Fibroblast of lung (primary cell): ENCODE measurements at regions not wholly inside any gene's neighbourhood (a gene's known extent, or its start where the extent isn't known, plus 50 kb on each side); places are given as distances from the start of the nearest gene placed in this dataset.

Source experiments
- DNase-seq, 2 donors: peaks; one replicate each; pipeline versions ENCODE4 v3.0.0 to v3.0.0-alpha.2; 2010; ENCODE audit warnings: low read depth in 2 of 2
- H2AFZ ChIP-seq: 2 replicates; pipeline ENCODE4 v1.5.1; 2012; ENCODE audit warnings: low read length, control low read depth, inconsistent platforms
- H3K27ac ChIP-seq: 2 replicates; pipeline ENCODE4 v1.5.1; 2011; ENCODE audit warnings: low read length, control low read depth; ENCODE audit not compliant: insufficient read depth
- H3K27me3 ChIP-seq: 2 replicates; pipeline ENCODE4 v1.5.1; 2011; ENCODE audit warnings: mild to moderate bottlenecking, low read length; ENCODE audit not compliant: control insufficient read depth, insufficient read depth
- H3K36me3 ChIP-seq: 2 replicates; pipeline ENCODE4 v1.5.1; 2011; ENCODE audit warnings: low read length; ENCODE audit not compliant: control insufficient read depth, insufficient read depth
- H3K4me1 ChIP-seq: 2 replicates; pipeline ENCODE4 v1.5.1; 2011; ENCODE audit warnings: low read length; ENCODE audit not compliant: control insufficient read depth, insufficient read depth; ENCODE audit errors: extremely low read depth
- H3K4me2 ChIP-seq: 2 replicates; pipeline ENCODE4 v1.5.1; 2011; ENCODE audit warnings: low read length, control low read depth; ENCODE audit not compliant: insufficient read depth; ENCODE audit errors: extremely low read depth
- H3K4me3 ChIP-seq, 4 experiments: fragments of 200-600 bp in 1 of 4; sonication (generic) in 1 of 4; replicated peaks in 1 of 4; 2 replicates each; pipeline ENCODE4 v1.5.1; 2011 to 2016; ENCODE audit warnings: low read length in 4 of 4, low read depth in 3 of 4, mild to moderate bottlenecking in 3 of 4, control low read depth in 2 of 4, inconsistent platforms in 1 of 4, mixed read lengths in 1 of 4; ENCODE audit not compliant: insufficient read depth in 1 of 4; ENCODE audit errors: control extremely low read depth in 1 of 4
- H3K79me2 ChIP-seq: 2 replicates; pipeline ENCODE4 v1.5.1; 2012; ENCODE audit warnings: mild to moderate bottlenecking, low read length, inconsistent platforms; ENCODE audit not compliant: control insufficient read depth, insufficient read depth
- H3K9ac ChIP-seq: 2 replicates; pipeline ENCODE4 v1.5.1; 2011; ENCODE audit warnings: mild to moderate bottlenecking, low read length, control low read depth; ENCODE audit not compliant: insufficient read depth
- H3K9me3 ChIP-seq: 2 replicates; pipeline ENCODE4 v1.5.1; 2012; ENCODE audit warnings: low read depth, low read length; ENCODE audit not compliant: control insufficient read depth, insufficient read depth
- H4K20me1 ChIP-seq: 2 replicates; pipeline ENCODE4 v1.5.1; 2011; ENCODE audit warnings: low read length; ENCODE audit not compliant: control insufficient read depth, insufficient read depth; ENCODE audit errors: extremely low read depth
- CTCF ChIP-seq, 2 donors: IDR thresholded peaks in 1 of 2; conservative IDR thresholded peaks in 1 of 2; 1 replicate in 1 of 2; 2 replicates in 1 of 2; pipeline ENCODE4 v1.5.1; 2011 to 2012; ENCODE audit warnings: low read length in 2 of 2, control low read depth in 1 of 2, inconsistent platforms in 1 of 2, low read depth in 1 of 2, mild to moderate bottlenecking in 1 of 2
- EZH2 ChIP-seq: IDR thresholded peaks from 2 replicates; pipeline ENCODE4 v1.5.1; 2012; ENCODE audit warnings: low read length, control low read depth, mild to moderate bottlenecking; ENCODE audit errors: missing control alignments

DNA sequence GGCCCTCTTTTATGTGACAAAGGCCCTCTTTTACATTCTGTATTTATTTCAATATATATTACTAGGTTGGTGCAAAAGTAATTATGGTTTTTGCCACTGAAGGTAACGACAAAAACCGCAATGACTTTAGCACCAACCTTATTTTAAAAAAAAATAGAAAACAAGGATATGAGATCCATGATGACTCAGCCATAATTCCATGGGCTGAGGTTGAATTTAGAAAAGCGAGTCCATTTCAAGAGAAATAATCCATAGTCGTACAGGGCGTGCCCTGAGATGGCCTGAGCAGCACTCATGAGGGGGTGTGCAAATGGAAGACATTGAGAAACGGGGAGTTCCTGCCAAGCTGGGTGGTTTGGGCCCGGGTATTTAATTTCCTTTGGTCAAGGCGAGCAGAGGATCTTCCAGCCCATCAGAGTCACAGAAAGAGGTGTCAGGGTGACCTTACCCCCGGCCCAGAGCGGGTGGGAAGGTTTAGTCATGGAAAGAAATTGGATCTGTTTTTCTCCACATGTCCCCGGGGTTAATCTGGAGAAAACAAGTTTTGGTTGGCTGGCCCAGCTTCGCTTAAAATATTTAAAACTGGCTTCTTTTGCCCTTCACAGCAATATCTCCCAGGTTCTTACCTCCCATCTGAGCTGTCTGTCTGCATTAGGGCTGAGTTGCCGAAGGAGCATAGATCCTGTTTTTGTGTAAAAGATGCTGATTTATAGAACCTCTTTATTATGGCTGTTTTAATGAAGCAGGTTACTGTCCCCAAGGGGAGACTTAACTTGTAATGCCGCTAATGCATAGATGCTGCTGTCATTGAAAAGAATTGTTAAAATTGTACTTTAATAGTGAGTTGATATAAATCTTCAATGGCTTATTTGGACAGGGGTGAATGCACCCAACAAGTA, 255.6 kb downstream of the PREX1 start:
- no peak for DNase-seq

GRCh38 chr20:48569679-48570078, 258.1 kb downstream of the PREX1 start:
- Histone ChIP-seq H3K4me1 (no peaks in the 10 kb centered on the region), H3K4me3 (no peak overlapping the region), H3K27me3 (peaks cover 4% of the 10 kb centered on the region), H3K9ac (no peak overlapping the region), H3K9me3 (no peaks in the 10 kb centered on the region), H3K36me3 (no peaks in the 10 kb centered on the region), H3K27ac (no peak overlapping the region), H2AFZ (no peak overlapping the region), H3K79me2 (no peaks in the 10 kb centered on the region), H3K4me2 (no peak overlapping the region), H4K20me1 (no peaks in the 10 kb centered on the region)
- DNase-seq, result no peak
- TF ChIP-seq CTCF (conservative IDR thresholded peaks at IDR 0.05 in 1 of 2, IDR thresholded peaks at IDR 0.05 in 1 of 2; ENCODE audit: low read depth in 1 of 2, low read length in 2 of 2) (no peak), EZH2 (no peak)

More for the DNA sequence above, 255.6 kb downstream of the PREX1 start:
- no peak for TF ChIP-seq CTCF (conservative IDR thresholded peaks at IDR 0.05 in 1 of 2, IDR thresholded peaks at IDR 0.05 in 1 of 2; ENCODE audit: low read depth in 1 of 2, low read length in 2 of 2)
- TF ChIP-seq EZH2, result no peak
- Histone ChIP-seq H3K9ac (no peak overlapping the region), H2AFZ (no peak overlapping the region), H3K4me3 (no peak overlapping the region), H3K27ac (no peak overlapping the region), H3K4me1 (no peaks in the 10 kb centered on the region), H3K4me2 (no peak overlapping the region), H3K79me2 (no peaks in the 10 kb centered on the region), H4K20me1 (no peaks in the 10 kb centered on the region), H3K9me3 (no peaks in the 10 kb centered on the region), H3K27me3 (peaks cover 4% of the 10 kb centered on the region), H3K36me3 (no peaks in the 10 kb centered on the region)

- Histone ChIP-seq H3K4me3 (no peak overlapping the region), H3K79me2 (no peaks in the 10 kb centered on the region), H2AFZ (no peak overlapping the region), H3K36me3 (no peaks in the 10 kb centered on the region), H3K9me3 (no peaks in the 10 kb centered on the region), H3K27me3 (peaks cover 4% of the 10 kb centered on the region), H3K9ac (no peak overlapping the region), H3K4me2 (no peak overlapping the region), H3K27ac (no peak overlapping the region), H4K20me1 (no peaks in the 10 kb centered on the region), H3K4me1 (no peaks in the 10 kb centered on the region)
- no peak for DNase-seq
- no peak for TF ChIP-seq CTCF (conservative IDR thresholded peaks at IDR 0.05 in 1 of 2, IDR thresholded peaks at IDR 0.05 in 1 of 2; ENCODE audit: low read depth in 1 of 2, low read length in 2 of 2)
- TF ChIP-seq EZH2, result no peak
Measured at GRCh38 chr20:48568520-48568919, 259.3 kb downstream of the PREX1 start.
